ENCODE measurements at regions not wholly inside any gene's neighbourhood (a gene's known extent, or its start where the extent isn't known, plus 50 kb on each side); places are given as distances from the start of the nearest gene placed in this dataset.

GRCh38 chr12:31224768-31225448 lies 101.0 kb downstream of the SINHCAF start:
- no peak for DNase-seq
- Histone ChIP-seq H3K4me1 (ENCODE audit: control insufficient read depth, insufficient read depth, low read length) (peaks cover 13% of the 10 kb centered on the region), H3K36me3 (ENCODE audit: control insufficient read depth, insufficient read depth, low read length) (no peaks in the 10 kb centered on the region), H3K27me3 (ENCODE audit: control insufficient read depth, insufficient read depth, low read length) (no peaks in the 10 kb centered on the region), H3K27ac (ENCODE audit: low read length) (no peak overlapping the region), H3K9me3 (ENCODE audit: control insufficient read depth, low read depth, low read length) (no peaks in the 10 kb centered on the region), H3K4me3 (ENCODE audit: low read length) (no peak overlapping the region)
- WGBS (ENCODE audit: insufficient coverage, low lambda C conversion rate): no CpG with 5 or more reads among the region's 6 CpGs

GRCh38 chr12:31225656-31226535 lies 100.1 kb downstream of the SINHCAF start:
- H3K27me3 ChIP-seq (ENCODE audit: control insufficient read depth, insufficient read depth, low read length): no peaks in the 10 kb centered on the region
- WGBS (ENCODE audit: insufficient coverage, low lambda C conversion rate): no CpG with 5 or more reads among the region's 9 CpGs
- no peak for DNase-seq

GRCh38 chr12:31226639-31227038 lies 99.3 kb downstream of the SINHCAF start:
- Histone ChIP-seq H3K9me3 (ENCODE audit: control insufficient read depth, low read depth, low read length) (no peaks in the 10 kb centered on the region), H3K36me3 (ENCODE audit: control insufficient read depth, insufficient read depth, low read length) (no peaks in the 10 kb centered on the region), H3K27me3 (ENCODE audit: control insufficient read depth, insufficient read depth, low read length) (no peaks in the 10 kb centered on the region), H3K27ac (ENCODE audit: low read length) (no peak overlapping the region), H3K4me3 (ENCODE audit: low read length) (no peak overlapping the region), H3K4me1 (ENCODE audit: control insufficient read depth, insufficient read depth, low read length) (peaks cover 15% of the 10 kb centered on the region)
- DNase-seq: no peak
- no CpG with 5 or more reads among the region's 10 CpGs for WGBS (ENCODE audit: insufficient coverage, low lambda C conversion rate)

More at GRCh38 chr12:31225656-31226535, 100.1 kb downstream of the SINHCAF start:
- no peak overlapping the region for H3K27ac ChIP-seq (ENCODE audit: low read length)
- no peak overlapping the region for H3K4me3 ChIP-seq (ENCODE audit: low read length)
- H3K9me3 ChIP-seq (ENCODE audit: control insufficient read depth, low read depth, low read length): no peaks in the 10 kb centered on the region
- no peaks in the 10 kb centered on the region for H3K36me3 ChIP-seq (ENCODE audit: control insufficient read depth, insufficient read depth, low read length)
- peaks cover 15% of the 10 kb centered on the region for H3K4me1 ChIP-seq (ENCODE audit: control insufficient read depth, insufficient read depth, low read length)

GRCh38 chr12:31227401-31227981 lies 98.5 kb downstream of the SINHCAF start:
- DNase-seq: no peak
- H3K4me3 ChIP-seq (ENCODE audit: low read length): no peak overlapping the region
- H3K4me1 ChIP-seq (ENCODE audit: control insufficient read depth, insufficient read depth, low read length): peaks cover 15% of the 10 kb centered on the region
- no peaks in the 10 kb centered on the region for H3K9me3 ChIP-seq (ENCODE audit: control insufficient read depth, low read depth, low read length)
- no peak overlapping the region for H3K27ac ChIP-seq (ENCODE audit: low read length)
- WGBS (ENCODE audit: insufficient coverage, low lambda C conversion rate): no CpG with 5 or more reads among the region's 12 CpGs
- H3K36me3 ChIP-seq (ENCODE audit: control insufficient read depth, insufficient read depth, low read length): no peaks in the 10 kb centered on the region
- H3K27me3 ChIP-seq (ENCODE audit: control insufficient read depth, insufficient read depth, low read length): no peaks in the 10 kb centered on the region

- no CpG with 5 or more reads among the region's 23 CpGs for WGBS (ENCODE audit: insufficient coverage, low lambda C conversion rate)
- H3K27ac ChIP-seq (ENCODE audit: low read length): peak overlapping the region; percentile 75
Measured at GRCh38 chr12:31228811-31229792, 96.8 kb downstream of the SINHCAF start.

GRCh38 chr12:31230004-31230403 lies 95.9 kb downstream of the SINHCAF start:
- DNase-seq: no peak
- no peaks in the 10 kb centered on the region for H3K27me3 ChIP-seq (ENCODE audit: control insufficient read depth, insufficient read depth, low read length)
- peaks cover 19% of the 10 kb centered on the region for H3K4me1 ChIP-seq (ENCODE audit: control insufficient read depth, insufficient read depth, low read length)
- peak overlapping the region; percentile 75 for H3K27ac ChIP-seq (ENCODE audit: low read length)
- H3K4me3 ChIP-seq (ENCODE audit: low read length): no peak overlapping the region
- no peaks in the 10 kb centered on the region for H3K36me3 ChIP-seq (ENCODE audit: control insufficient read depth, insufficient read depth, low read length)
- WGBS (ENCODE audit: insufficient coverage, low lambda C conversion rate): no CpG with 5 or more reads among the region's 5 CpGs
- H3K9me3 ChIP-seq (ENCODE audit: control insufficient read depth, low read depth, low read length): no peaks in the 10 kb centered on the region

More at GRCh38 chr12:31228811-31229792, 96.8 kb downstream of the SINHCAF start:
- no peaks in the 10 kb centered on the region for H3K36me3 ChIP-seq (ENCODE audit: control insufficient read depth, insufficient read depth, low read length)
- no peaks in the 10 kb centered on the region for H3K9me3 ChIP-seq (ENCODE audit: control insufficient read depth, low read depth, low read length)
- peak; percentile 71 to 91 for DNase-seq
- H3K27me3 ChIP-seq (ENCODE audit: control insufficient read depth, insufficient read depth, low read length): no peaks in the 10 kb centered on the region
- peaks cover 15% of the 10 kb centered on the region for H3K4me1 ChIP-seq (ENCODE audit: control insufficient read depth, insufficient read depth, low read length)
- H3K4me3 ChIP-seq (ENCODE audit: low read length): no peak overlapping the region

All from large intestine (tissue), 3 donors.